Hypothalamus (tissue), 51 donors: ENCODE measurements at regions not wholly inside any gene's neighbourhood (a gene's known extent, or its start where the extent isn't known, plus 50 kb on each side); places are given as distances from the start of the nearest gene placed in this dataset.

Source experiments
- DNase-seq, 51 donors: peaks; one replicate each; lab custom pipeline; 2025; lab: John Stamatoyannopoulos, UW

DNA sequence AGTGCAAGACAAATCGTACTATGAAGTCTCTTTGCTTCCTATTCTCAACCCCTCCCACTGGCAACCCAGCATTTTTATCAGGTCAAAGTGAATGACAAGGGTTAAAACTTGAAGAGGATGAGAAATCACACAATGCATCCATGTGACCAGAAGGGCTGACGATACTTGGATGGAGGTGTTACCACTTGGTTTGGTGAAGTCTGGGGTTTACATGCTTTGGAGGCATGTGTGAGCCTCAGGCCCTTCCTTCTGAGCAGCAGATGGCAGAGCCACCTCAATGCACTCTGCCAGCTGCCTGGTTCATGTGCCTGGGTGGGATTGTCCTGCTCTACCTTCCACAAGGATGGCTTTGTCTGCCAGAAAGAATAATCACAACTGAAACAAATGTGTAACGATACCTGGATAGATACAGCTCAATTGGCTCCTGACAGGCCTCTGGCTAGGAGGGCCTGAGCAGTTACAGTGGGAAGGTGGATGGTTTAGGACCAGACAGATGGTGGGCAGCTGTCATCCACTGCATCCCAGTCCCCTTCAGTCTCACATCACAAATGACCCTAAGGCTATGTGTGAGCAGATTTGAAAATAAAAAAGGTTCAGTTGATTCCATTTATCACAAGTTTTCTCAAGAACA, 51.5 kb upstream of the CNIH3 start:
- DNase-seq: no peak

DNA sequence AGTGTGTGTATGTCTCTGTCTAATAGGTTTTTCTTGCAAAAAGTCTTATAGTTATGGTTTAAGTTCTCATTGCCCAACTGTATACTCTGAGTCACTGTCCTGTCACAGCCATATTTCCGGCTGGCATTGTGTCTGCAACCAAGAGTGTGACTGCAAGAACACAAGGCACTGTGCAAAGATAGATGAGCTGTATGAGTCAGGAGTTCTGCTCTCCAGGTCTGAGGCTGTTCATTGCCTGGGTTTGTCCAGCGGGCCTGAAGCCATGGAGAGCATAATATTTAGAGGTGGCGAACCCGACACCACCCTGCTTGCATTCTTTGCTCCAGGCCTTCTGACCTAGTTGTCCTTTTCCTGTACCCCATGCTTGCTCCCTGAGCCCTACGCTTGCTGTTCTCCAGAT, 50.9 kb upstream of the CNIH3 start:
- peak in 1 of 51 donors; percentile 25 for DNase-seq

DNA sequence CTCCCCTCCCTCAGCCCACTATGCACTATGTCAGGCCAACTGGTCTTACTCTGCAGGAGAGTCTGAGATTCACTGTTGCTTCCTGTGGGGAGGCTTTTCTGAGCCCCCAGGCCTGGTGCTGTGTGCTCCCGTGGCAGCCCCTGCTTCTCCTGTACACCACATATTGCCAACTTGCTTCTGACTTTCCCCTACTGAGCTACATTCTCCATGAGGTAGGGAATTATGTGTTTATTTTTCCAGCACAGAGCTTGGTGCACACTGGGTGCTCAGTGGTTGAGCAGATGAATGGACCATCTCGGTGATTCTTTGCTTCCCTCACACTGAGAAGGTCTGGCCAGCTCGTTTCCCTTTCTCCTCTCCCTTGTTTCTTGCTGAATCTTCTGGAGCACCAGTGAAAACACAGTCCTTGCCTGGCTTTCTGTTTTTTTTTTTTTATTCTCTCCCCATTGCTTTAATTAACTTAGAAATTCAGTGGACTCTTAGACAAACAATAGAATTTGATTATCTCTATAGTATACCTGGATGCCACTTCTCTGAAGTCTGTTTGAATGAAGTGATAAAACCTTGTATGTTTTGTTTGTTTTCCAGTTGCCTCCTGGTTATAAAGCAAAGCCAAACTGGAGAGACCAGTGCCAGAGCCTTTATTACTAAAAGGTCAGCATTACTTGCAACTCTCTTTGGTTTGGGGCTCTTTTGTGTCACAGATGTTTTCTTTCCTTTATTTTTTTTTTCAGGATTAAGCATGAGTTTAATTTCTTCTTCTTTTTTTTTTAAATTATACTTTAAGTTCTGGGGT, 50.3 kb upstream of the CNIH3 start:
- DNase-seq: no peak
